Panc1 (cell line): ENCODE measurements at regions not wholly inside any gene's neighbourhood (a gene's known extent, or its start where the extent isn't known, plus 50 kb on each side); places are given as distances from the start of the nearest gene placed in this dataset.

Experiments
- ATAC-seq: fragments of 200-7000 bp; cut with Tn5 transposase; 2 replicates; pipeline ENCODE4 v1.9.1; 2020; ENCODE audit warnings: mild to moderate bottlenecking, moderate library complexity
- BruUV-seq: library from RNA; stranded (reverse); fragments of 400-500 nt; replicated peaks from 2 replicates; lab custom pipeline; 2021; lab: Mats Ljungman, UMichigan
- CTCF ChIA-PET: fragments of 300-600 bp; sonication (Branson Sonifier 250); formaldehyde crosslinking; loops from one replicate; lab custom pipeline; 2022; ENCODE audit warnings: antibody characterized with exemption; lab: Charles Lee
- POLR2A ChIA-PET: fragments of 300-600 bp; sonication (Branson Sonifier 250); formaldehyde crosslinking; loops from one replicate; lab custom pipeline; 2022; ENCODE audit warnings: antibody characterized with exemption; lab: Charles Lee
- DNase-seq: peaks from one replicate; pipeline ENCODE4 v3.0.0-alpha.2; 2010; ENCODE audit warnings: low read depth, low spot score
- H3K27ac ChIP-seq: 2 replicates; pipeline ENCODE4 v1.5.1; 2011; ENCODE audit warnings: mild to moderate bottlenecking, low read length, inconsistent platforms
- H3K27me3 ChIP-seq: fragments of 200-500 bp; sonication (Bioruptor generic); 2 replicates; pipeline ENCODE4 v1.6.0; 2014; ENCODE audit warnings: low read length, inconsistent platforms; ENCODE audit not compliant: control insufficient read depth, insufficient read depth
- H3K36me3 ChIP-seq: fragments of 200-500 bp; sonication (Bioruptor generic); 2 replicates; pipeline ENCODE4 v1.5.1; 2014; ENCODE audit warnings: inconsistent platforms, mild to moderate bottlenecking, low read length, moderate library complexity; ENCODE audit not compliant: control insufficient read depth, insufficient read depth
- H3K4me1 ChIP-seq: 2 replicates; pipeline ENCODE4 v1.5.1; 2011; ENCODE audit warnings: inconsistent platforms, mild to moderate bottlenecking, low read length, moderate library complexity; ENCODE audit not compliant: control insufficient read depth, insufficient read depth
- H3K4me3 ChIP-seq, 2 experiments: 2 replicates each; pipeline ENCODE4 v1.5.1; 2011 to 2012; ENCODE audit warnings: low read depth in 2 of 2, low read length in 2 of 2, mild to moderate bottlenecking in 2 of 2, inconsistent platforms in 1 of 2, moderate library complexity in 1 of 2
- H3K9me3 ChIP-seq: fragments of 200-500 bp; sonication (Bioruptor generic); 2 replicates; pipeline ENCODE4 v1.5.1; 2014; ENCODE audit warnings: low read depth, mild to moderate bottlenecking, inconsistent platforms, low read length, moderate library complexity; ENCODE audit not compliant: control insufficient read depth, insufficient read depth
- CTCF ChIP-seq: fragments of 450-650 bp; IDR thresholded peaks from 2 replicates; pipeline ENCODE4 v1.5.1; 2017; ENCODE audit warnings: mild to moderate bottlenecking
- POLR2AphosphoS5 ChIP-seq: IDR thresholded peaks from 2 replicates; pipeline ENCODE4 v1.6.1; 2012; ENCODE audit warnings: mild to moderate bottlenecking, low read depth, low read length, moderate library complexity
- REST ChIP-seq, 2 experiments: IDR thresholded peaks; 2 replicates each; pipeline ENCODE4 v1.6.1; 2011 to 2012; ENCODE audit warnings: low read depth in 2 of 2, control low read depth in 1 of 2, low read length in 1 of 2, mild to moderate bottlenecking in 1 of 2, moderate library complexity in 1 of 2; ENCODE audit not compliant: insufficient read depth in 1 of 2
- SIN3A ChIP-seq: IDR thresholded peaks from 2 replicates; pipeline ENCODE4 v1.6.1; 2012; ENCODE audit warnings: low read depth, mild to moderate bottlenecking, low read length, moderate library complexity, borderline replicate concordance; ENCODE audit not compliant: insufficient read depth
- TCF7L2 ChIP-seq: IDR thresholded peaks from 2 replicates; pipeline ENCODE4 v1.6.1; 2011; ENCODE audit warnings: mild to moderate bottlenecking, low read depth, low read length, inconsistent platforms
- in situ Hi-C: cut with HindIII; loops from 2 replicates; pipeline ENCODE4 v1.10.0; 2016; ENCODE audit warnings: low sequenced_read_pairs, low pct_unique_long_range_greater_than_20kb
- intact Hi-C: fragments of 100-400 bp; cut with micrococcal nuclease; formaldehyde crosslinking; loops from one replicate; pipeline ENCODE4 v1.10.0; 2022; ENCODE audit not compliant: unreplicated experiment

- no peaks in the 10 kb centered on the region for H3K27me3 ChIP-seq
- in situ Hi-C loops (no loop called here), intact Hi-C loops (no loop called here)
- TF ChIP-seq TCF7L2 (no peak), REST (IDR thresholded peaks at IDR 0.05; ENCODE audit: insufficient read depth in 1 of 2, low read depth in 2 of 2, low read length in 1 of 2) (no peak), CTCF (no peak), SIN3A (no peak), POLR2AphosphoS5 (no peak)
- CTCF ChIA-PET = no interaction called here
- no peak overlapping the region for H3K4me3 ChIP-seq
- no peaks in the 10 kb centered on the region for H3K4me1 ChIP-seq
- H3K27ac ChIP-seq = no peak overlapping the region
- DNase-seq (no peak), ATAC-seq (no peak)
- no peaks in the 10 kb centered on the region for H3K9me3 ChIP-seq
- POLR2A ChIA-PET = interaction anchor here (0.6 kb wide), 1 partner anchor 138 kb away, joined by 10 read pairs; no protein-coding TSS in a partner anchor
- no peaks in the 10 kb centered on the region for H3K36me3 ChIP-seq
- no TSS peak for BruUV-seq
These were observed 608.4 kb downstream of the TSN start for GRCh38 chr2:122363885-122364284.

- ATAC-seq (no peak), DNase-seq (no peak)
- H3K4me1 ChIP-seq = no peaks in the 10 kb centered on the region
- H3K27me3 ChIP-seq = no peaks in the 10 kb centered on the region
- no TSS peak for BruUV-seq
- in situ Hi-C loops = no loop called here
- no peaks in the 10 kb centered on the region for H3K9me3 ChIP-seq
- H3K27ac ChIP-seq = no peak overlapping the region
- H3K36me3 ChIP-seq = no peaks in the 10 kb centered on the region
- CTCF ChIA-PET = no interaction called here
- POLR2A ChIA-PET = no interaction called here
- TF ChIP-seq POLR2AphosphoS5 (no peak), CTCF (no peak)
- intact Hi-C loops = no loop called here
- H3K4me3 ChIP-seq = no peak overlapping the region
These were observed 611.0 kb downstream of the TSN start for GRCh38 chr2:122366427-122366826.
